ENCODE measurements at regions not wholly inside any gene's neighbourhood (a gene's known extent, or its start where the extent isn't known, plus 50 kb on each side); places are given as distances from the start of the nearest gene placed in this dataset.

DNA sequence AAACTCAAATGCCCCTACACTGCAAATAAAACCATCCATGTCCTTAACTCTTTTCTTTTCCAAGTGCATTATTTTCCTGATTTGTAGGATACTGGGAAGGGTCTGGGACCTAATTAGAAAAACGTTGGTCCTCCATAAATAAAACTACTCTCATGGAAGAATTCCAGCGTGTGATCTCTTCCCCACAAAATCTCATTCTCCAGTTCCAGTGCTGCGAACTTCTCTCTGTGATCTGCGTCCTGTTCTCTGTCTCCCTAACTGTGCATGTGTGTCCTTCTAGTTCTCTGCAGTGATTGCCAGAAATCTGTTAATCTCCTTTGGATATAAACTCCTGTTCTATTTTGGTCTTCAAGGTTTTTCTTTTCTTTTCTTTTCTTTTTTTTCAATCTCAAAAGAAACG, 148.1 kb downstream of the BBOX1 start:
- Histone ChIP-seq H3K4me1 (peaks cover 0 to 29% (median 0%) of the 10 kb centered on the region in 4 donors), H3K27me3 (no peaks in the 10 kb centered on the region), H3K4me3 (no peak overlapping the region), H3K36me3 (no peaks in the 10 kb centered on the region), H3K9me3 (no peaks in the 10 kb centered on the region), H3K27ac (no peak overlapping the region)
- TF ChIP-seq, protein P1, sequence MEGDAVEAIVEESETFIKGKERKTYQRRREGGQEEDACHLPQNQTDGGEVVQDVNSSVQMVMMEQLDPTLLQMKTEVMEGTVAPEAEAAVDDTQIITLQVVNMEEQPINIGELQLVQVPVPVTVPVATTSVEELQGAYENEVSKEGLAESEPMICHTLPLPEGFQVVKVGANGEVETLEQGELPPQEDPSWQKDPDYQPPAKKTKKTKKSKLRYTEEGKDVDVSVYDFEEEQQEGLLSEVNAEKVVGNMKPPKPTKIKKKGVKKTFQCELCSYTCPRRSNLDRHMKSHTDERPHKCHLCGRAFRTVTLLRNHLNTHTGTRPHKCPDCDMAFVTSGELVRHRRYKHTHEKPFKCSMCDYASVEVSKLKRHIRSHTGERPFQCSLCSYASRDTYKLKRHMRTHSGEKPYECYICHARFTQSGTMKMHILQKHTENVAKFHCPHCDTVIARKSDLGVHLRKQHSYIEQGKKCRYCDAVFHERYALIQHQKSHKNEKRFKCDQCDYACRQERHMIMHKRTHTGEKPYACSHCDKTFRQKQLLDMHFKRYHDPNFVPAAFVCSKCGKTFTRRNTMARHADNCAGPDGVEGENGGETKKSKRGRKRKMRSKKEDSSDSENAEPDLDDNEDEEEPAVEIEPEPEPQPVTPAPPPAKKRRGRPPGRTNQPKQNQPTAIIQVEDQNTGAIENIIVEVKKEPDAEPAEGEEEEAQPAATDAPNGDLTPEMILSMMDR (IDR thresholded peaks at IDR 0.05): no peak
- TF ChIP-seq POLR2A (IDR thresholded peaks at IDR 0.05): no peak
- ATAC-seq (no peak), DNase-seq (no peak)
- WGBS (ENCODE audit: insufficient coverage, low coverage, low lambda C conversion rate, missing lambda C conversion rate): 53% methylated on average over 5 of the region's 5 CpGs
- intact Hi-C loops (cut with DNase I): loop anchor here in 1 of 2 donors (10.0 kb wide), 1 partner anchor 296 kb away; no protein-coding TSS in a partner anchor

DNA sequence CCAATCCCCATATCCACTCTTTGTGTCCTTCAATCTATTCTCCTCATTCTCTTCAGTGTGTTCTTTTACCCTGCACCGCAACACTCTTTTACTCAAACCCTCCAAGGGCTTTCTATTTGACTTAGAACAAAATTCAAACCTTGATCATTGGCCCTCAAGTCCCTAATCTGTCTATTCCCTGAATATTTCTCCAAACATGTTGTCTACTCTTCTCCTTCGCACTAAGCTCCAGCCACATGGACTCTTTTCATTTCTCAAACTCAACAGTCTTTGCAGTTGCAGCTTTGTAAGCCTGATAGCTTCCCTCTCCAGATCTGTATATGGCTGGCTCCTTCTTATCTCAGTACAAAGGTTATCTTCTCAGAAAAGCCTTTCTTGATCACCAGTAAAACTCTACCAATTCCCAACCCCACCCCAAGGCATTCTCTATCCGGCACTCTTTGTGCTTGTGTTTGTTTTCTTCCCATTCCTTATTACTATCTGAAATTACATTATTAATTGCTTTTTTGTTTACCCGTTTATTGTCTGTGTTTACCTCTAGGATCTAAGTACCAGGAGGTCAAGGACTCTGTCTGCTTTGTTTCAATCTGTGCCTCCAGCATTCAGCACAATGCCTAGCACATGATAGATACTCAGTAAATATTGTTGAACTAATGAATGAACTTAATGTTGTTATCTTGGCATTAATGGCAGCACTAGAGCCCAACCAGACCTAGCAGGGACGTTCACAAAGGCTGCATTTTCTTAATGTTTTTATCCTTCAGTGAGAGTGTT, 147.4 kb downstream of the BBOX1 start:
- DNase-seq (no peak), ATAC-seq (no peak)
- WGBS (ENCODE audit: insufficient coverage, low coverage, low lambda C conversion rate, missing lambda C conversion rate): 57% methylated on average over 5 of the region's 5 CpGs
- Histone ChIP-seq H3K27me3 (no peaks in the 10 kb centered on the region), H3K4me1 (peaks cover 0 to 32% (median 0%) of the 10 kb centered on the region in 4 donors), H3K36me3 (no peaks in the 10 kb centered on the region), H3K4me3 (no peak overlapping the region), H3K9me3 (no peaks in the 10 kb centered on the region), H3K27ac (no peak overlapping the region)
- TF ChIP-seq POLR2A (IDR thresholded peaks at IDR 0.05): no peak
- TF ChIP-seq, protein P1 (IDR thresholded peaks at IDR 0.05): no peak
- intact Hi-C loops (cut with DNase I): loop anchor here in 1 of 2 donors (10.0 kb wide), 1 partner anchor 297 kb away; no protein-coding TSS in a partner anchor

DNA sequence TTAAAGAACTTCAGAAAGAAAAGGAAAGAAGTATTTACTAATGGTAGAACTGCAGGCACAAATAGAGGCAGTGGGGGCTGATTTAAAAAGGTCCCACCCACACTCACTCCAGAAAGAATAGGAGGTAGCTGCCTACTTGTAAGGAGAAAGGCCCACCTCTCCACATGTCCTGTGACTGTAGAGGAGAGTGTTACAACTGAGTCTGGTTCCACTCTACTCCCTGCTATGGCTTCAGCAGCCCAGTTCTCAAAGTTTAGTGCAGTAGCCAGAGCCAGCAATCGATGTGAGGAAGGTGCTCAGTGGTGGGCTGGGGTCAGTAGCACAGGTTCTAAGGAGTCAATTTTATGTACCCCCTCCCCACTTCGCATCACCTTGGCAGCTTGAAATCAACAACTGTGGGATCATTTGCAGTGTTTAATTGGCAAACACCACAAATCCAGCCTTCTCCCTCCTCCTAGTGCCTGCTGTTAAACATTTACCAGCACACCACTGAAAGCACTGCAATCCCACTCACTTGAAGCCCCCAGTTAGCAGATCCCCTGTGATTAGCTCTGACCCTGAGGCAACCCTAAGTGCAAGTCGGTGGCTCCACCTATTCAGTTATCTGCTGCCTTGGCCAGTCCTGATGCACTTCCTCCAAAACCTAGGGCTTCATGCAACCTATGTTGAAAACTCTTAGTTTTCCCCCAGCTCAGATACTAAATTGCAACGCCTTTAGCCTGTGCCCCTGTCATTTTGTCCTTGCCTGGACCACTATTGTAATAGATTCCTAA, 146.6 kb downstream of the BBOX1 start:
- intact Hi-C loops (cut with DNase I): loop anchor here in 1 of 2 donors (10.0 kb wide), 1 partner anchor 298 kb away; no protein-coding TSS in a partner anchor
- H3K4me1 ChIP-seq: peaks cover 0 to 32% (median 0%) of the 10 kb centered on the region in 4 donors

DNA sequence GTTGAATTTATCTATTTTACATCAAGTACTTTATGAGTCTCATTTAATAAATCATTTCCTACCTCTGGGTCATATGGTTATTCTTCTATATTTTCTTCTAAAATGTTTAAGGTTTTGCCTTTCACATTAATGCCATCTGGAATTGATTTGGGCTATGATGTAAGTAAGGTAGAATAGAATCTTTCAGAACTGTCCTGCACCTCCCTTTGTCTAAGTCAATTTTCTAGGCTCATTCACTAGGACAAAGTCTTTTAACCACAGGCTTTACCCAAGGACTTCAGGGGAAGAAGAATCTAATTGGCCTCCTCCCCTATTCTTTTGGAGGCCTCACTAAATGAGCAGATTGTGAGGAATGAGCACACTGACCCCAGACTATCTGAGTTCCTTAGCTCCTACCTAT, 146.0 kb downstream of the BBOX1 start:
- TF ChIP-seq POLR2A (IDR thresholded peaks at IDR 0.05): no peak
- TF ChIP-seq, protein P1 (IDR thresholded peaks at IDR 0.05): no peak
- no peak for ATAC-seq
- Histone ChIP-seq H3K4me1 (peaks cover 0 to 32% (median 0%) of the 10 kb centered on the region in 4 donors), H3K36me3 (no peaks in the 10 kb centered on the region), H3K4me3 (no peak overlapping the region), H3K27ac (no peak overlapping the region), H3K27me3 (no peaks in the 10 kb centered on the region), H3K9me3 (no peaks in the 10 kb centered on the region)
- DNase-seq: no peak
- intact Hi-C loops (cut with DNase I): loop anchor here in 1 of 2 donors (10.0 kb wide), 1 partner anchor 298 kb away; no protein-coding TSS in a partner anchor

More for the DNA sequence above, 146.6 kb downstream of the BBOX1 start:
- WGBS (ENCODE audit: insufficient coverage, low coverage, low lambda C conversion rate, missing lambda C conversion rate): 25% methylated on average over 3 of the region's 4 CpGs
- Histone ChIP-seq H3K27ac (no peak overlapping the region), H3K9me3 (no peaks in the 10 kb centered on the region), H3K36me3 (no peaks in the 10 kb centered on the region), H3K4me3 (no peak overlapping the region), H3K27me3 (no peaks in the 10 kb centered on the region)
- no peak for DNase-seq
- TF ChIP-seq POLR2A (IDR thresholded peaks at IDR 0.05): no peak
- TF ChIP-seq, protein P1 (IDR thresholded peaks at IDR 0.05): no peak
- ATAC-seq: peak in 3 of 4 donors; percentile 27 to 43 (median 36)
